Peyer's patch (tissue), 4 donors: ENCODE measurements at regions not wholly inside any gene's neighbourhood (a gene's known extent, or its start where the extent isn't known, plus 50 kb on each side); places are given as distances from the start of the nearest gene placed in this dataset.

ENCODE experiments used
- CTCF ChIP-seq, 6 experiments: fragments of 450-650 bp in 4 of 6; fragments of 200-600 bp in 2 of 6; sonication (generic) in 1 of 6; IDR thresholded peaks; one replicate each; pipeline ENCODE4 v1.5.1; 2017 to 2019; ENCODE audit warnings: antibody characterized with exemption in 6 of 6, mild to moderate bottlenecking in 3 of 6, moderate library complexity in 1 of 6
- POLR2A ChIP-seq, 2 donors: fragments of 450-650 bp; IDR thresholded peaks; one replicate each; pipeline ENCODE4 v1.5.1; 2017; ENCODE audit warnings: antibody characterized with exemption in 2 of 2, mild to moderate bottlenecking in 2 of 2, moderate library complexity in 2 of 2

- TF ChIP-seq CTCF (IDR thresholded peaks at IDR 0.05) (no peak), POLR2A (IDR thresholded peaks at IDR 0.05) (no peak)
These were observed 217.4 kb upstream of the CD96 start for GRCh38 chr3:111324645-111325044.
